B cell (primary cell): ENCODE measurements at regions not wholly inside any gene's neighbourhood (a gene's known extent, or its start where the extent isn't known, plus 50 kb on each side); places are given as distances from the start of the nearest gene placed in this dataset.

Source experiments
- ATAC-seq: fragments of 200-7000 bp; cut with Tn5 transposase; one replicate; pipeline ENCODE4 v1.10.0; 2021; ENCODE audit warnings: low read depth, mild to moderate bottlenecking, moderate number of reproducible peaks, moderate library complexity
- CTCF ChIA-PET: fragments of 350-600 bp; sonication (Branson Sonifier 250); formaldehyde crosslinking; loops from one replicate; lab custom pipeline; 2021; ENCODE audit warnings: antibody characterized with exemption, inconsistent platforms; lab: Charles Lee
- POLR2A ChIA-PET: fragments of 350-600 bp; sonication (Branson Sonifier 250); formaldehyde crosslinking; loops from one replicate; lab custom pipeline; 2021; ENCODE audit warnings: antibody characterized with exemption; lab: Charles Lee
- DNase-seq: peaks from one replicate; pipeline ENCODE4 v3.0.0; 2013
- H2AFZ ChIP-seq: 2 replicates; pipeline ENCODE4 v1.6.1; 2012; ENCODE audit warnings: mild to moderate bottlenecking, low read depth, low read length; ENCODE audit not compliant: insufficient read depth, poor library complexity, severe bottlenecking
- H3K27ac ChIP-seq, 2 donors: 1 replicate in 1 of 2; 2 replicates in 1 of 2; pipeline ENCODE4 v1.5.1; 2012 to 2013; ENCODE audit warnings: low read length in 2 of 2, mild to moderate bottlenecking in 2 of 2, moderate library complexity in 1 of 2
- H3K27me3 ChIP-seq, 4 experiments: fragments of 200-600 bp in 1 of 4; sonication (generic) in 1 of 4; replicated peaks in 1 of 4; 1 replicate in 2 of 4; 2 replicates in 2 of 4; pipeline versions ENCODE4 v1.6.1 to v1.7.0; 2013 to 2016; ENCODE audit warnings: low read length in 3 of 4, mild to moderate bottlenecking in 2 of 4, mixed read lengths in 1 of 4, moderate library complexity in 1 of 4; ENCODE audit not compliant: insufficient read depth in 4 of 4, control insufficient read depth in 3 of 4; ENCODE audit errors: control extremely low read depth in 1 of 4
- H3K36me3 ChIP-seq, 2 experiments: replicated peaks in 1 of 2; 1 replicate in 1 of 2; 2 replicates in 1 of 2; pipeline versions ENCODE4 v1.6.1 to v1.7.1; 2013; ENCODE audit warnings: low read length in 1 of 2; ENCODE audit not compliant: insufficient read depth in 2 of 2, control insufficient read depth in 1 of 2; ENCODE audit errors: control extremely low read depth in 1 of 2, extremely low read depth in 1 of 2
- H3K4me1 ChIP-seq, 2 donors: fragments of 200-600 bp in 1 of 2; sonication (generic) in 1 of 2; 1 replicate in 1 of 2; 2 replicates in 1 of 2; pipeline versions ENCODE4 v1.5.1 to v1.6.1; 2013 to 2017; ENCODE audit warnings: low read length in 2 of 2; ENCODE audit not compliant: control insufficient read depth in 2 of 2, insufficient read depth in 2 of 2
- H3K4me2 ChIP-seq: replicated peaks from 2 replicates; pipeline ENCODE3; 2012; ENCODE audit warnings: mild to moderate bottlenecking, low read depth, low read length; ENCODE audit not compliant: poor library complexity, severe bottlenecking
- H3K4me3 ChIP-seq, 5 experiments: fragments of 200-600 bp in 1 of 5; sonication (generic) in 1 of 5; 1 replicate in 3 of 5; 2 replicates in 2 of 5; pipeline versions ENCODE4 v1.5.1 to v1.7.0; 2011 to 2016; ENCODE audit warnings: low read length in 4 of 5, mild to moderate bottlenecking in 4 of 5, low read depth in 2 of 5, control low read depth in 1 of 5, moderate library complexity in 1 of 5; ENCODE audit not compliant: insufficient read depth in 1 of 5; ENCODE audit errors: control extremely low read depth in 1 of 5, extremely low read depth in 1 of 5
- H3K79me2 ChIP-seq: fragments of 200-600 bp; sonication (generic); one replicate; pipeline ENCODE4 v1.6.0; 2016; ENCODE audit warnings: low read length; ENCODE audit not compliant: control insufficient read depth, insufficient read depth
- H3K9ac ChIP-seq: fragments of 200-600 bp; sonication (generic); 2 replicates; pipeline ENCODE4 v1.6.1; 2017; ENCODE audit warnings: mild to moderate bottlenecking, low read length, moderate library complexity
- H3K9me3 ChIP-seq, 3 donors: one replicate each; pipeline versions ENCODE4 v1.6.1 to v1.7.1; 2013; ENCODE audit warnings: low read length in 2 of 3; ENCODE audit not compliant: control insufficient read depth in 2 of 3, insufficient read depth in 1 of 3; ENCODE audit errors: control extremely low read depth in 1 of 3
- H4K20me1 ChIP-seq: 2 replicates; pipeline ENCODE4 v1.6.0; 2012; ENCODE audit warnings: mild to moderate bottlenecking, low read length; ENCODE audit not compliant: insufficient read depth, control insufficient read depth, poor library complexity, severe bottlenecking
- H3K27ac Mint-ChIP-seq: one replicate; pipeline ENCODE4 v1.8.0; 2021; ENCODE audit warnings: mixed read lengths
- H3K27me3 Mint-ChIP-seq: one replicate; pipeline ENCODE4 v1.8.0; 2021; ENCODE audit warnings: mixed read lengths
- H3K4me1 Mint-ChIP-seq: one replicate; pipeline ENCODE4 v1.8.0; 2021; ENCODE audit warnings: mixed read lengths
- H3K4me3 Mint-ChIP-seq: one replicate; pipeline ENCODE4 v1.8.0; 2021; ENCODE audit warnings: mixed read lengths
- H3K9me3 Mint-ChIP-seq: one replicate; pipeline ENCODE4 v1.8.0; 2022; ENCODE audit warnings: mixed read lengths; ENCODE audit not compliant: insufficient read depth
- CTCF ChIP-seq: fragments of 200-600 bp; IDR thresholded peaks from one replicate; pipeline ENCODE4 v1.8.0; 2022; ENCODE audit warnings: antibody characterized with exemption, mild to moderate bottlenecking
- EZH2 ChIP-seq: IDR thresholded peaks from 2 replicates; pipeline ENCODE4 v1.6.1; 2012; ENCODE audit warnings: borderline replicate concordance, low read depth, mild to moderate bottlenecking, moderate library complexity, low read length; ENCODE audit not compliant: insufficient read depth, poor library complexity, severe bottlenecking
- WGBS: methylation state at CpG from one replicate; pipeline ENCODE4 v1.1.5; 2013; ENCODE audit warnings: missing lambda C conversion rate; ENCODE audit not compliant: insufficient coverage; 5-methylcytosine and 5-hydroxymethylcytosine counted together
- intact Hi-C: fragments of 100-400 bp; cut with micrococcal nuclease; formaldehyde crosslinking; loops from one replicate; pipeline ENCODE4 v1.10.0; 2022

- no peaks in the 10 kb centered on the region for H3K36me3 ChIP-seq
- H3K9ac ChIP-seq: no peak overlapping the region
- no peaks in the 10 kb centered on the region for H3K27me3 Mint-ChIP-seq
- peaks cover 28% of the 10 kb centered on the region for H3K4me1 Mint-ChIP-seq
- no peak for ATAC-seq
- H3K27ac ChIP-seq: no peak overlapping the region
- ChIA-PET CTCF (no interaction called here), POLR2A (no interaction called here)
- H2AFZ ChIP-seq: no peak overlapping the region
- peaks cover 4% of the 10 kb centered on the region for H3K9me3 Mint-ChIP-seq
- 100% methylated on average over 1 of the region's 3 CpGs for WGBS
- peaks cover 4 to 15% (median 10%) of the 10 kb centered on the region in 3 donors for H3K9me3 ChIP-seq
- H4K20me1 ChIP-seq: no peaks in the 10 kb centered on the region
- peak overlapping the region; percentile 12 for H3K27ac Mint-ChIP-seq
- peak overlapping the region; percentile 5 for H3K4me3 Mint-ChIP-seq
- DNase-seq: no peak
- no peaks in the 10 kb centered on the region for H3K27me3 ChIP-seq
- no peak overlapping the region for H3K4me2 ChIP-seq
- intact Hi-C loops: no loop called here
- no peaks in the 10 kb centered on the region for H3K79me2 ChIP-seq
- H3K4me3 ChIP-seq: no peak overlapping the region
- TF ChIP-seq CTCF (no peak), EZH2 (no peak)
- H3K4me1 ChIP-seq: peaks cover 3 to 4% of the 10 kb centered on the region in 2 donors
Observed at GRCh38 chr3:104510131-104510849, 856.4 kb upstream of the ALCAM start.

- Histone ChIP-seq H4K20me1 (no peaks in the 10 kb centered on the region), H3K27me3 (no peaks in the 10 kb centered on the region), H3K9ac (no peak overlapping the region), H2AFZ (no peak overlapping the region), H3K4me2 (no peak overlapping the region), H3K4me1 (peaks cover 9 to 13% of the 10 kb centered on the region in 2 donors), H3K79me2 (no peaks in the 10 kb centered on the region), H3K36me3 (peaks cover 0 to 2% of the 10 kb centered on the region in 2 experiments), H3K9me3 (peaks cover 4 to 15% (median 10%) of the 10 kb centered on the region in 3 donors), H3K4me3 (no peak overlapping the region), H3K27ac (no peak overlapping the region)
- no peak for ATAC-seq
- TF ChIP-seq CTCF: no peak
- no peak for TF ChIP-seq EZH2
- Mint-ChIP-seq H3K27ac (no peak overlapping the region), H3K9me3 (peaks cover 4% of the 10 kb centered on the region), H3K4me3 (no peak overlapping the region), H3K27me3 (no peaks in the 10 kb centered on the region), H3K4me1 (peaks cover 36% of the 10 kb centered on the region)
- WGBS: no CpG with 5 or more reads among the region's 1 CpG
- no peak for DNase-seq
- CTCF ChIA-PET: interaction anchor here (1.0 kb wide), 1 partner anchor 8 kb away, joined by 3 read pairs; no protein-coding TSS in a partner anchor
- intact Hi-C loops: no loop called here
- POLR2A ChIA-PET: no interaction called here
Observed at GRCh38 chr3:104514371-104514770, 852.3 kb upstream of the ALCAM start.
